Neural crest cell (in vitro differentiated cells): ENCODE measurements at regions not wholly inside any gene's neighbourhood (a gene's known extent, or its start where the extent isn't known, plus 50 kb on each side); places are given as distances from the start of the nearest gene placed in this dataset.

Experiments
- DNase-seq: peaks from one replicate; pipeline ENCODE4 v3.0.0; 2021; ENCODE audit warnings: low read depth, mixed read lengths, low spot score
- H3K27ac Mint-ChIP-seq: one replicate; pipeline ENCODE4 v1.8.0; 2021; ENCODE audit warnings: mild to moderate bottlenecking, mixed read lengths; ENCODE audit not compliant: unreplicated experiment
- H3K27me3 Mint-ChIP-seq: 2 replicates; pipeline ENCODE4 v1.8.0; 2021; ENCODE audit warnings: low read depth, mild to moderate bottlenecking, mixed read lengths
- H3K36me3 Mint-ChIP-seq: 2 replicates; pipeline ENCODE4 v1.8.0; 2021; ENCODE audit warnings: low read depth, mild to moderate bottlenecking, mixed read lengths
- H3K4me1 Mint-ChIP-seq: 2 replicates; pipeline ENCODE4 v1.8.0; 2021; ENCODE audit warnings: mixed read lengths
- H3K4me3 Mint-ChIP-seq: one replicate; pipeline ENCODE4 v1.8.0; 2021; ENCODE audit warnings: mild to moderate bottlenecking, mixed read lengths
- H3K9me3 Mint-ChIP-seq: 2 replicates; pipeline ENCODE4 v1.8.0; 2021; ENCODE audit warnings: mixed read lengths
- CTCF ChIP-seq: fragments of 200-600 bp; sonication (generic); conservative IDR thresholded peaks from 2 replicates; pipeline ENCODE4 v1.5.0; 2021; ENCODE audit warnings: antibody characterized with exemption, mild to moderate bottlenecking

GRCh38 chr10:2611603-2612002 is 455.7 kb upstream of the PFKP start:
- Mint-ChIP-seq H3K9me3 (peaks cover 2% of the 10 kb centered on the region), H3K36me3 (no peaks in the 10 kb centered on the region), H3K4me3 (no peak overlapping the region), H3K27me3 (no peaks in the 10 kb centered on the region), H3K27ac (no peak overlapping the region), H3K4me1 (peaks cover 3% of the 10 kb centered on the region)
- no peak for TF ChIP-seq CTCF
- no peak for DNase-seq

GRCh38 chr10:2610946-2611345 is 456.4 kb upstream of the PFKP start:
- Mint-ChIP-seq H3K4me1 (peaks cover 3% of the 10 kb centered on the region), H3K27ac (no peak overlapping the region), H3K36me3 (no peaks in the 10 kb centered on the region), H3K4me3 (no peak overlapping the region), H3K9me3 (peaks cover 4% of the 10 kb centered on the region), H3K27me3 (no peaks in the 10 kb centered on the region)
- no peak for TF ChIP-seq CTCF
- DNase-seq = no peak

- no peaks in the 10 kb centered on the region for H3K4me1 Mint-ChIP-seq
- no peak overlapping the region for H3K27ac Mint-ChIP-seq
- no peaks in the 10 kb centered on the region for H3K36me3 Mint-ChIP-seq
- H3K27me3 Mint-ChIP-seq = no peaks in the 10 kb centered on the region
- TF ChIP-seq CTCF = no peak
- H3K9me3 Mint-ChIP-seq = peaks cover 4% of the 10 kb centered on the region
- no peak overlapping the region for H3K4me3 Mint-ChIP-seq
- DNase-seq = no peak
Observed at GRCh38 chr10:2604891-2605290, 462.5 kb upstream of the PFKP start.

- TF ChIP-seq CTCF = no peak
- Mint-ChIP-seq H3K27me3 (no peaks in the 10 kb centered on the region), H3K36me3 (no peaks in the 10 kb centered on the region), H3K9me3 (no peaks in the 10 kb centered on the region), H3K27ac (no peak overlapping the region), H3K4me3 (no peak overlapping the region), H3K4me1 (peaks cover 5% of the 10 kb centered on the region)
- DNase-seq = no peak
Observed at GRCh38 chr10:2599571-2599970, 467.8 kb upstream of the PFKP start.

- H3K36me3 Mint-ChIP-seq = no peaks in the 10 kb centered on the region
- TF ChIP-seq CTCF = no peak
- H3K4me1 Mint-ChIP-seq = peaks cover 2% of the 10 kb centered on the region
- no peak for DNase-seq
- H3K9me3 Mint-ChIP-seq = no peaks in the 10 kb centered on the region
- H3K4me3 Mint-ChIP-seq = no peak overlapping the region
- H3K27me3 Mint-ChIP-seq = no peaks in the 10 kb centered on the region
- H3K27ac Mint-ChIP-seq = no peak overlapping the region
Observed at GRCh38 chr10:2592360-2593160, 474.8 kb upstream of the PFKP start.
